ENCODE measurements at regions not wholly inside any gene's neighbourhood (a gene's known extent, or its start where the extent isn't known, plus 50 kb on each side); places are given as distances from the start of the nearest gene placed in this dataset.

GRCh38 chr18:34480162-34480700 is 229.9 kb upstream of the DTNA start:
- no peak for TF ChIP-seq CTCF (IDR thresholded peaks at IDR 0.05; ENCODE audit: unreplicated experiment)
- Mint-ChIP-seq H3K27ac (no peak overlapping the region), H3K27me3 (ENCODE audit: low read depth) (no peaks in the 10 kb centered on the region), H3K9me3 (peaks cover 3% of the 10 kb centered on the region), H3K4me1 (no peaks in the 10 kb centered on the region), H3K36me3 (no peaks in the 10 kb centered on the region), H3K4me3 (no peak overlapping the region)
- DNase-seq (ENCODE audit: low spot score in 2 of 2, unreplicated experiment in 2 of 2), result no peak

GRCh38 chr18:34482204-34482603 is 227.9 kb upstream of the DTNA start:
- Mint-ChIP-seq H3K27ac (no peak overlapping the region), H3K27me3 (ENCODE audit: low read depth) (no peaks in the 10 kb centered on the region), H3K4me1 (no peaks in the 10 kb centered on the region), H3K4me3 (no peak overlapping the region), H3K9me3 (peaks cover 3% of the 10 kb centered on the region), H3K36me3 (no peaks in the 10 kb centered on the region)
- DNase-seq (ENCODE audit: low spot score in 2 of 2, unreplicated experiment in 2 of 2), result no peak
- TF ChIP-seq CTCF (IDR thresholded peaks at IDR 0.05; ENCODE audit: unreplicated experiment), result no peak

- TF ChIP-seq CTCF (IDR thresholded peaks at IDR 0.05; ENCODE audit: unreplicated experiment), result no peak
- no peaks in the 10 kb centered on the region for H3K4me1 Mint-ChIP-seq
- H3K9me3 Mint-ChIP-seq, result peaks cover 3% of the 10 kb centered on the region
- H3K4me3 Mint-ChIP-seq, result no peak overlapping the region
- no peak overlapping the region for H3K27ac Mint-ChIP-seq
- H3K27me3 Mint-ChIP-seq (ENCODE audit: low read depth), result no peaks in the 10 kb centered on the region
- DNase-seq (ENCODE audit: low spot score in 2 of 2, unreplicated experiment in 2 of 2), result no peak
- no peaks in the 10 kb centered on the region for H3K36me3 Mint-ChIP-seq
These were observed 226.9 kb upstream of the DTNA start for GRCh38 chr18:34483198-34483597.

- no peak overlapping the region for H3K27ac Mint-ChIP-seq
- H3K4me3 Mint-ChIP-seq, result no peak overlapping the region
- H3K27me3 Mint-ChIP-seq (ENCODE audit: low read depth), result peaks cover 34% of the 10 kb centered on the region
- H3K4me1 Mint-ChIP-seq, result peaks cover 26% of the 10 kb centered on the region
- DNase-seq (ENCODE audit: low spot score in 2 of 2, unreplicated experiment in 2 of 2), result no peak
- H3K9me3 Mint-ChIP-seq, result no peaks in the 10 kb centered on the region
- H3K36me3 Mint-ChIP-seq, result no peaks in the 10 kb centered on the region
- no peak for TF ChIP-seq CTCF (IDR thresholded peaks at IDR 0.05; ENCODE audit: unreplicated experiment)
These were observed 218.4 kb upstream of the DTNA start for GRCh38 chr18:34491719-34492118.

- H3K4me1 Mint-ChIP-seq, result peaks cover 26% of the 10 kb centered on the region
- H3K9me3 Mint-ChIP-seq, result no peaks in the 10 kb centered on the region
- no peaks in the 10 kb centered on the region for H3K36me3 Mint-ChIP-seq
- no peak for DNase-seq (ENCODE audit: low spot score in 2 of 2, unreplicated experiment in 2 of 2)
- peak overlapping the region; percentile 79 for H3K4me3 Mint-ChIP-seq
- peaks cover 38% of the 10 kb centered on the region for H3K27me3 Mint-ChIP-seq (ENCODE audit: low read depth)
- peak overlapping the region; percentile 96 for H3K27ac Mint-ChIP-seq
- TF ChIP-seq CTCF (IDR thresholded peaks at IDR 0.05; ENCODE audit: unreplicated experiment), result no peak
These were observed 217.4 kb upstream of the DTNA start for GRCh38 chr18:34492652-34493051.

GRCh38 chr18:34493099-34493544 is 217.0 kb upstream of the DTNA start:
- Mint-ChIP-seq H3K4me3 (peak overlapping the region; percentile 79), H3K27ac (peak overlapping the region; percentile 96), H3K9me3 (no peaks in the 10 kb centered on the region), H3K36me3 (no peaks in the 10 kb centered on the region), H3K27me3 (ENCODE audit: low read depth) (peaks cover 38% of the 10 kb centered on the region), H3K4me1 (peaks cover 26% of the 10 kb centered on the region)
- no peak for TF ChIP-seq CTCF (IDR thresholded peaks at IDR 0.05; ENCODE audit: unreplicated experiment)
- DNase-seq (ENCODE audit: low spot score in 2 of 2, unreplicated experiment in 2 of 2), result peak; percentile 53 to 70

All from mesothelial cell of epicardium (in vitro differentiated cells).